Activated CD4-positive, CD25-positive, alpha-beta regulatory T cell treated with anti-CD3 and anti-CD28 coated beads, Interleukin-2, amount 50 U/mL, for 72 hours (primary cell): ENCODE measurements at regions not wholly inside any gene's neighbourhood (a gene's known extent, or its start where the extent isn't known, plus 50 kb on each side); places are given as distances from the start of the nearest gene placed in this dataset.

Source experiments
- DNase-seq: peaks from one replicate; pipeline ENCODE4 v3.0.0; 2021

DNA sequence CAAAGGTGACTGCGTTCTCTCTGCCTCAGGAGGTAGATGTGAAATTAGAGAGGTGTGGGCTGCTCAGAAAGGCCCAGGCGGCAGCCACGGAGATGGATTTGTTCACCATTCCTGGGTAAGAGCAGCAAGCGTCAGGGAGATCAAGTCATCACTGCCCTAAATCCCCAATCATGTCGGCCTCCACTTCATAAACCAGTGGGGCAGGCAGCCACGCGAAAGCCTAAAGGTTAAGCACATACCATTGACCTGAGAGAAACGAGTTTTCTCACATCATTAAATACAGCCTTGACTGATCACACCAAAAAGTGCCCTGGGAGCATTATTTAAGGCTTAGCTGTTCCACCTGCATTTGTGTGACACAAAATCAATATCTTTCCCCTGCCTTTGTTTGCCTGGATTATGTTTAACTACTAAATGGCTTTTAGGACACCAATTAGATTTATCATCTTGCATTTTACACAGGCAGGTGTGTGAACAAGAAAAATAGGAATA, 50.7 kb upstream of the FOXB1 start:
- no peak for DNase-seq

DNA sequence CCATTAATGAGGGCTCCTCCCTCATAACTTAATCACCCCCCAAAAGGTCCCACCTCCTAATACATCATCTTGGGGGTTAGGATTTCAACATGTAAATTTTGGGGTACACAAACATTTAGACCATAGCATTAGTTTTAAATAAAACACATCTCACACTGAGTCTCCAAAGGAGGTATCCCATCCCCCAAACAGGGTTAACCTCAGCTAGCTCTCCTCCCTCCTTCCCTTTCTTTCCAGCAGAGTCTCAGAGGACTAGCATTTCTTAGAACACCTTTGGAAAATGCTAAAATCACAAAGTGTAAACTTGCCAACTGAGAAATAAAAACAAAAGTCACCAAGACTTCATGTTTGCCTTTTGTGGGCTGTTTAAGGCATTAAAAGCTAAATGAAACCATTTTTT, 51.2 kb upstream of the FOXB1 start:
- DNase-seq: no peak

DNA sequence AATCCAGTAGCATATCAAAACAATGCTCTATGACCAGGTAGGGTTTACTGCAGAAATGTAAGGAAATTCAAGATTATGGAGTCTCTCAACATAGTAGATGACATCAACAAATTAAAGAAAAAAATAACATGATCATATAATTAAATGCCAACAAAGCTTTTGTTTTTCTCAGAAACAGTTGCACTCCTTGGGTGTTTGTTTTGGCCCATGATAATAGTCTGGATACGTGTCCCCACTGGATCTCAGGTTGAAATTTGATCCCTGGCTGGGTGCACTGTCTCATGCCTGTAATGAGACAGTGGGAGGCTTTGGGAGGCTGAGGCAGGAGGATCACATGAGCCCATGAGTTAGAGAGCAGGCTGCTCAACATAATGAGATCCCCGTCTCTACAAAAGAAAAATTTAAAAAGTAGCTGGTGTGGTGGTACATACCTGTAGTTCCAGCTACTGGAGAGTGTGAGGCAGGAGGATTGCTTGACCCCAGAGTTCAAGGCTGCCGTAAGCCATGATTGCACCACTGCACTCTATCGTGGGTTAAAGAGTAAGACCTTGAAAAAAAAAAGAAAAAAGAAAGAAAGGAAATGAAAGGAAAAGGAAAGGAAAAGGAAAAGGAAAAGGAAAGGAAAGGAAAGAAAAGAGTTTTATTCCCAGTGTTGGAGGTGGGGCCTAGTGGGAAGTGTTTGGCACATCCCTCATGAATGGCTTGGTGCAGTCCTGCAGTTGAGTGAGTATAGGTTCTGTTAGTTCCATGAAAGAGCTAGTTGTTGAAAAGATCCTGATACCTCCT, 53.3 kb upstream of the FOXB1 start:
- DNase-seq: no peak

DNA sequence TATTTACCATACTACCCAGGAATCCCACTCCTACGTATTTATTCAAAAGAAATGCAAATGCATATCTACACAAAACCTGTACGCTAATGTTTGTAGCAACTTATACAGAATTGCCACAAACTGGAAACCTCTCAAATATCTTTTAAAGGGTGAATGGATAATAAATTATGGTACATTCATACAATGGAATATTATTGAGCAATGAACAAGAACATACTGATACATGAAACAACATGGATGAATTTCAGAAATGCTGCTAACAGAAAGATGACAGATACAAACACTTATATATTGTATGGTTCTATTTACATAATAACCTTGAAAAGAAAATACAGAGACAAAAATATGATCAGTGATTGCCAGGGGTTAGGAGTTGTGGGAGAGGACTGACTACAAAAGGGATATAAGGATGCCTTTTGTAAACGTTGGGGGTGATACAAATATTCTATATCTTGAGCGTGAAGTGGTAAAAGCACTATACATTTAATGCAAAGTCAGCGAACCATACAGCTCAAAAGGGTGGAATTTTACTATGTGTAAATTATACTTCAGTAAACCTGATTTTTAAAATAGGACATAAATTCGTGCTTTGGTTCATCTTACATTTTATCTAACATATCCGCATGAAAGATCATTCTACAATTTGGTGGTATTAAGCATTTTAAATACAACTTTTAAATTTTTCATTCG, 55.0 kb upstream of the FOXB1 start:
- no peak for DNase-seq

DNA sequence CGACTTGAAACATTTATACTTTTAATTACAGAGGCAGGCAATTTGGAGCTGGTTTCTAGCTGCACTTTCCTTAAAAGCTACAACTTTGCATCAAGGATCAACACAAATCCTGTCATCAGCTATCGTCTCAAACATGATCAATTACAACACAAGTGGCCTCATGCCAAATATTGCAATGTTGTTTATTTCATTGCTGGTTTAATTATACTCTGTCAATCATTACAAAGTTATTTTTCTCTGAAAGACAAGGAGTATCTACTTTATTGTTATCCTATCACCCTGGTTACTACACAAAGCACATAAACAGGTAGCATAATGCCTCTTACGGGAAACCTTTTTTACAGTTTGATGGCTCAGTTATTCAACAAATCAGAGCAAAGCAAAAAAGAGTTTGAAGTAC, 58.0 kb upstream of the FOXB1 start:
- DNase-seq: no peak

DNA sequence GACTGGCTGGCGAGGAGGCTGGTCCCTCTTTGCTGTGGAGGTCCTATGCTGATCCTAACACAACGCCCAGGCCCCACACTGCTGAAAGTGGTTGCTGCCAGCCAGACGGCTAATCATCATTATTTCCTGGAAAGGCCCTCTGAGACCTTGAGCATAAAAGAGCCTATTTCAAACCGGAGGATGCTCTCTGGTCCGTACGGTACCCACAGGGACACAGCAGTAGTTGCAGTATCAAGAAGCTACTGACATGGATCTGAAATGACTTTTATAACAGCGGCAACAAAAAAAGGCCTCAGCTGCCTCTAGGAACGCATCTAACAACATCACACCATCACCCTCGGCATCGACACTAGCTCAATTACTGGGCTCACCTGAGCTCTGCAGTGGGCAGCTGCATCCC, 59.1 kb upstream of the FOXB1 start:
- no peak for DNase-seq

DNA sequence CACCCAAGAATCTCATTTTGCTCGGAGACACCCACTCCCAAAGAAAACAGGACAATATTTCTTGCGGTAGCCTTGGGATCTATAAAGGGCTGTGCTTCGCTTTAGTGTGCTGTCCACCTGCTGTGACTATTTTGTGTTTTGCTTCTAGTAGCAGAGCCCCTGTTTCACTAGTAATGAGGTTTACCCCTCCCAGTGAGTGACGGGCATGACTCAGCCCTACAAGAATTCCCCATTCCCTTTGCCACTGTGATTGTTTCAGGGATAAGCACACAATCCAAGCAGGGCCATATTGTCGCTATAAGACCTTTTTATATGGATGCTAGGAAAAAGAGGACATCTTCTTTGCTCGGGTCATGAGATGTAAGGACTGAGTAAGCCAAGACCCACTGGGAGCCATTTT, 62.5 kb upstream of the FOXB1 start:
- no peak for DNase-seq

DNA sequence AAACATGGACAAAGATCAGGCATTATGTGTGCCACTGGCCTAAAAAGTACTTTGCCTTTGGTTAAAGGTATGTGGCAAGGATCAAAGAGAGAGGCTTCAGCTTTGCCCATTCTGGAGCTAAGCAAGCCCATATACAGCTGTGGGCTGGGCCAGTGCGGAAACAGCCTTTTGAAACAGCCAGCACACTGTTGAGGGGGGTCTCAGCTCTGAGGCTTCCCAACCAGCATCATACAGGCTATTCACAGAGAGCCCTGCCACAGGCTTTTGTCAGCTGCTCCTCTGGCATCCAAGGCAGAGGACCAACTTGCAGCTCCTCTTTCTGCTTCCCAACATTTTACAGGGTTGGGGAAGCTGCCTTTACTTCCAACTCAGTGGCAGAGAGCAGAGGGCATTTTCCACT, 63.2 kb upstream of the FOXB1 start:
- DNase-seq: no peak

DNA sequence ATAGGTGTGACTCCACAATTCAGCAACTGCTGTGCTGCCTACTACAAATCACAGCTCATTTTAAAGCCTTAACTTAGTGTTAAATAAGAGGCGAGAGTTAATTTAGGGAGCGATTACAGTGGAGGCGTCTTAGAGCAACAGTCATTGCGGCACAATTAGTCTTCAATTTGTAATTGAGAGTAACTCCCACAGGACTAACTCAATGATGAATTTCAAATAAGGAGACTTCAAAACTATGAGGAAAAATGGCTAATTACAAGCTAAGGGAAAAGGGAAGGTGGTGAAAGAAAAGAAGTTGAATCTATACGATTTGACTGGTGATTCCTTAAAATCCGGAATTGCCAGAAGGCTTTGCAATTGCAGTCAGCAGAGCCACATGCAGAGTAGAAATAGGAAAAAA, 63.7 kb upstream of the FOXB1 start:
- no peak for DNase-seq

DNA sequence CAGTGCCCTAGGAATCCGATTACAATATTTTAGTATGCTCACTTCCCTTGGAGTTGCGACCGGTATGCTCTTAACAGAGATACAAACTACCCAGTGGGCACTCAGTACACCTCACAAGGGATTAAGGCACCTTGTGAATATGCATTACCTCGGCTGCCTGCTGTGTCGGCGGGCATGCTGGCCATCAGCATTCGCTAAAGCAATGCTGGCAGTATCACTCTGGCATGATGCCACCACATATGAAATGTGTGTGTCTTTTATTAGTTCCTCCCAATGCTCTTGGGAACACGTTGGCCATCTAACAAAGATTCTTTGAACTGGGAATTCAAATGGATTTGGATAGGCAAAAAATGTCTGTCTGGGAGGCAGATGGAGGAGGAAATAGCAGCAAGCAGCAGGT, 67.4 kb upstream of the FOXB1 start:
- DNase-seq: no peak

DNA sequence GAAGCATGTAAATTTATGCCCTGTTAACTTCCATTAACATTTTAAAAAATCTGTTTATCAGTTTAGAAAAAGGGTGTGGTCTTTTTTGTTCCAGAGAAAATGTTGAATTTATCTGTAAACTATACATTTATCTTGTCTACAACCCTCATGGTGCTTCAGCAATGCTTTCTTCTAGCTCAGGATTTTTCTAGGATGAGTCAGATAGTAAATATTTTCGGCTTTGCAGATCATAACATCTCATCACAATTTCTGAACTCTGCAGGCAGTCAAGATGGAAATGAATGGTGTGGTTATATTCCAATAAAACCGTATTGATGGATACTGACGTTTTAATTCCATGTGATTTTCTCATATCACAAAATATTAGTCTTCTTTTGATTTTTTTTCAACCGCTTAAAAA, 70.5 kb upstream of the FOXB1 start:
- DNase-seq: no peak

DNA sequence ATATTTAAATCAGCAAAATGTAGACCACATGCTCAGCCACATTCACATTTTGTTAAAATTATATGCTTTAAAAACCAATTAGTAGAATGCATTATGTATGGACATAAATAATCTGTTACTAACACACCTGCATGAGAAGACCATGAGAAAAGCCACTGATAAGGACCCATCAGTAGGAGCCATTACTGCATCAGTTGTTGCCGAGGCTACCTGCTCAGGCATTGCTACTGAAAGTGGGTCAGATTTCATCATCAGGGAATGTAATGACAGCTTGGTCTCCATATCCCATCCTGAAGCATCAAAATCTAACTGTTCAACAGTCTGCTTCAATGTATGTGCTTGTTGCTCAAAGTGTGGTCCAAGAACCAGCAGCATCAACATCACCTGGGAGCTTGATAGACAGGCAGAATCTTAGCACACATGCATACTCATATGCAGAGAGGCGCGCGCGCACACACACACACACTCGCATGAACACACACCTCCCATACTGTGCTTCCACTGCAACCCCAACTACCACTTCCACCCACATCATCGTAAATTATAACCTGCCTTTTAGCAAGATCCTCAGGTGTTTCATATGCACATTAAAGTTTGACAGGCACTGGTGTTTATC, 72.4 kb upstream of the FOXB1 start:
- DNase-seq: no peak

DNA sequence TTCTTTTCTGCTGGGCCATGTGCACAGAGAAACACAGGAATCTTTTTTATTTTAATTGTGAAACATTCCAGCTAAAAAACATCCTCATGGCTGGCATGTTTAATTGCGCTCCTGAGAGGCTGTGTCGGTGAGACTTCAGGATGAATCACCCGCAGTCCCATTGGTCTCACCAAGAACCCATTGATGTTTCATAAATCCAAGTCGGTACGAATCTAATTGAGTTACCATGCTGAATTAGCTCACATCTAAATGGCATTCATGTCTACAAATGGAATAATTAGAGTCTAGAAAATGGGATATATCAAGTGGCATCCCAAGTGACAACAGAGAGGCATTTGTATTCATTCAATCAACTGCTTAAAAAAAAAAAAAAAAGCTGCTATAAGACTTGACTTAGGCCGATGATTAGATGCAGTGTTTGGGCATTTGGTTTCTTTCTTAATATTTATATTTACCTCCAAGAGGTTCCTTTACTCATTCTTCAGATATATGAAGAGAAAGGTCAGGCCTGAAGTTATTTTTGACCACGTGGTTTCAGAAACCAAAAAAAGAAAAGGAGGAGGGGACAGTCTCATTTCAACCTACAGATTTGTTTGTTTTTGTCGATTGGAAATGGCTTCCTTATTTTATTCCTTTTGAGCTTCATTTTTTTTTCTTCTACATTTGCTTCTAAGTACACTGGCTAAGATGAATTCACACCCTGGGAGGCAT, 79.1 kb upstream of the FOXB1 start:
- DNase-seq: no peak

DNA sequence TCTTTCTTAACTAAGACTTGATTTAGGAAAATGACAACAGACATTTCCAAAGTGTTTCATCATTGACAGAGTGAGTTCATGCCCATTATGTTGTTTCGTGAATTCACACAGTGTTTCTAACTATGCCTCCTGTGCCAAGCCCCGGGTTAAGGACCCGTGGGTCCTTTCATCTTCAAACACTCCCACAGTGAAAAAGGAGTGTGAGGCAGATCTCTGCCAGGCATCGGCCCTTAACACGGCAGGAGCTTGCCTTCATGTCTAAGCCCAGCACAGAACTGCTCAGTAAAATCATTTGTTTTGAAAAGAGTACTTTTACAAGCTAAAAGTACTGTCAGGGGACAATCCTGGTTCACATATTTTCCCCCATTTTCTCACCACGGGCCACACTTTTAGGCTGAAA, 80.0 kb upstream of the FOXB1 start:
- DNase-seq: no peak

DNA sequence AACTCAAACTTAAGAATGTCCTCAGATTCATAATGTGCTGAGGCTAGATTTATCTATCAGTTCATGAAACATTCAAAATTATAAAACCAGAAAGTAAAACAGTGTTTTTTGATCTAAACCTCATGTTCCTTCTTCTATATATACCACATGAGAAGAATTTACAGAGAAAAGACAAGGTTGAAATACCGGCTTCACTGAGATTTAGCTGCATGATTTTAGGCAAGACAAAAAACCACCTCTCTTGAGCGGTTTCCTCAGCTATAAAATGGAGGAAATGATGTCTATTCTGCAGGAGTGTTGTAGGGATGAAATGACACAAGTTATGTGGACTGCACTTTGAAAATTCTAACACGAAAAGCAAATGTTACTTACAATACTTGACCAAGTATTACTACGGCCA, 80.6 kb upstream of the FOXB1 start:
- DNase-seq: no peak

DNA sequence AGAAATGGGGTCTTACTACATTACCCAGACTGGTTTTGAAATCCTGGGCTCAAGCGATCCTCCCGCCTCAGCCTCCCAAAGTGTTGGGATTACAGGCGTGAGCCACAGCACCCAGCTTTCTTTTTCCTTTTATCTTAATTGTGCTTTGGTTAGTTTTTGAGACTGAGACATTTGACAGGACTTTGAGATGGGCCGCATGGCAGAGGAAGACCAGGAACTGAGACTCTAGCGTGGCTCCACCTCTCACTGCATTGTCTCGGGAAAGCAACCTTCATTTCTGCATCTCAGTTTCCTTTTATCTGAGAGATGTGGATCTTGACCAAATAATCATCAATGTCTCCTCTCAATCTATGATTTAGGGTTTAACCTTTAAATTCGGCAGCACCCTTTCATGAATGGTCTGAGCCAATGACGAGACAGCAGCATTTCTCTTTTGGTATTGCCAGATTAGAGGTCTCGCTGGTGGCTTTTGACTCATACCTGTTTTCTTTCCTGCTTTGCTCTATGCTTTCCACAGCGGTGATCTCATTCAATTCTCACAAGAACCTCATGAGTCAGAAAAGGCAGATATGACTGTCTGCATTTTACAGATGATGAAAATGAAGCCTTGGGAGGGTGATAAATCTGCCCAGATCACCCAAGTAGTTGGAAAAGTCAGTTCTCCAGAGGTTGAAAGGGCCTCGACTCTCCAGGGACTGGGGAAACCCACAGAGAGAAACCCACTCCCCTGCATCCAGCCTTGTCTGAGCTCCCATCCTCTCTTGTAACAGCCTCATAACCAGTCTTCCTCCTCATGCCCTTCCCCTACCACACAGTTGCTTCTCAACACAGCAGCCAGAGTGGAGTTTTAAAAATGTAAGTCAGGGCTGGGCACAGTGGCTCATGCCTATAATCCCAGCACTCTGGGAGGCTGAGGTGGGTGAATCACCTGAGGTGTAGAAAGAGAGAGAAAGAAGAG, 84.8 kb upstream of the FOXB1 start:
- peak; percentile 42 for DNase-seq

DNA sequence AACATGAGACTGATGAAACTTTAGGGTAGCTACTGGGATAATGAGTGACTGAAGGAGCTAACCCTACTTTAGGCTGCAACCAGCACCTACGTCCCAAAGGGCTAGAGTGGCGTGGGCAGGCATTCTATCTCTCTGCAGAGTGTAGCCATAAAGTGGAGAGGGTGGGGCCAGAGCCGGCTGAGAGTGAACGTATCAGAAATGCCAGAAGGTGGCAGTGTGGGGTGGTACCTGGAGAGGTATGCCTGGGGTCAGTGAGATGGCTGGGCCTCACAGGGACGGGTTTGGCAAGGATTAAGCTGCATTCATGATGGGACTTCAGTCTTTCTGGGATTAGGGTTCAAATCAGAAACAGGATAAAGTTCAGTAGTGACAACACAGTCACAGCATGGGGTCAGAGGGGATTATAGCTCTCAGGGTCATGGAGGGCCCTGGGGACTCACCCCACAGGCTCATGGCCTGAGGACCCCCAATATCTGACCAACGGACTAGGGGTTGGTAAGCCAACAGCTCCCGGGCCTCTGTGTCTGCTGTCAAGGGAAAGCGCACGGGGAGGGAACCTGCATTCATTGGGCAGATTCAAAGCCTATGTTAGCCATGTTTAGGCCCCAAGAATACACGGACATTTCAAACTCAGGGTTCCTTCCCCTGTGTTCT, 86.5 kb upstream of the FOXB1 start:
- peak; percentile 68 for DNase-seq

DNA sequence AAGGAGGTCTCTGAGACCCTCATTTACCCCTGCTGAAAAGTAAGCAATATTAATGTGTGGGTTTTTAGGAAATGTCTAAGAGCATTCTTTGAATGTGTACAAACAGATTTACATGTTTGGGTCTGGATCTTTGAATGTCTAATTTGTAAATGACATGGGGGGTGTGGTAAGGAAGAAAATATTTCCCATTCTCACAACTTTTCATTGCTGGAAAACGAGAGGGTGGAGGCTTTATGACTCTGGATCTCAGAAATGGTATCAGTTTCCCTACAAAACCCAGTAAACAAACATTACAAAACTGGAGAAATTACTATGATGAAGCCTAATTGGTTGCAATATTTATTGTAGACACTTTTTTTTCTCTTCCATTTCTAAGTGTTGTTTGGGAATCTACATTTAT, 98.1 kb upstream of the FOXB1 start:
- no peak for DNase-seq

DNA sequence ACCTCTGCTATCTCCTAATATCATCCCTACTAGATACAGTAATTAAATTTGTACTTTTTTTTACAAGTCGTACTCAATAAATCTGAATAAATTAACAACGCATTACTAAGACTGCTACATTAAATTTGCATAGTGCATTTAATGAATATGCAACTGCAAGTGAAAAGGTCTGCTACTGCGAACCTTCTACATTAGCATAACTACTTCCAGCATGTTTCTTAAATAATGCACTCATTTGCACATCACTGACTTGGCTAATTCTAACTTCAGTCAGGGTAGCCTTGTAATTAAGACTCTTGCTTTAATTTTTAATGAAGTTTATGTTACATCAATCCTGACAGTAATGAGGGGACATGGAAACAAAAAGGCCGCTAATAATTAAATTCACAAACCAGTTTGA, 98.9 kb upstream of the FOXB1 start:
- no peak for DNase-seq

DNA sequence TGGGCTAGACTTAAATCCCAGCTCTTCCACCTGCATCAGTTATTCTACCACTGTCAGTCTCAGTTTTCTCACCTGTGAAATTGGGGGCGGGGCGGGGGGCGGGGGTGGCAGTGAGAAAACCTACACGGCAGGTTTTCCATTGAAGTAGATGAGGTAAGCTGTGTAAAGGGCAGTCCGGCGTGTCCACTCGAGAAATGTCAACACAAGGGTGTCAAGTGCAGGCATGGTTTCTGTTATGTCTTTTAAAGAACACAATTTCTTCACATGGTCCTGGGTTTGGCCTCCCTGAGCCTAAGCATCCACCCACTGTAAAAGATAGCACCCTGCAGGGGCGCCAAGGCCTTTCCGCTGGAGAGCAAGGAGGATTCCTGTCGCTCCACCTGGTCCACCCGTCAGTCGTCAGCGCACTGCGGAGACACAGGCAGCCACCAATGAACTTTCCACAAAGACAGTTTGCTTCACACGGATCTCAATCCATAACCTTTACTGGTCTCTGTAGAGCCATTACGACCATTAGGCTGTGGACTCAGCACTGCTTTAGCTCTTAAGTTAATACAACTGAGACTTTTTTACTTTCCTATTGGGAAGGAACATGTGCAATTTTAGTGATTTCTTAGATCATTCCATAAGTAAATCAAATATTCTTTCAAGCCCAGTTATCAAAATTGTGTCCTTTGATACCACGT, 99.5 kb upstream of the FOXB1 start:
- no peak for DNase-seq

DNA sequence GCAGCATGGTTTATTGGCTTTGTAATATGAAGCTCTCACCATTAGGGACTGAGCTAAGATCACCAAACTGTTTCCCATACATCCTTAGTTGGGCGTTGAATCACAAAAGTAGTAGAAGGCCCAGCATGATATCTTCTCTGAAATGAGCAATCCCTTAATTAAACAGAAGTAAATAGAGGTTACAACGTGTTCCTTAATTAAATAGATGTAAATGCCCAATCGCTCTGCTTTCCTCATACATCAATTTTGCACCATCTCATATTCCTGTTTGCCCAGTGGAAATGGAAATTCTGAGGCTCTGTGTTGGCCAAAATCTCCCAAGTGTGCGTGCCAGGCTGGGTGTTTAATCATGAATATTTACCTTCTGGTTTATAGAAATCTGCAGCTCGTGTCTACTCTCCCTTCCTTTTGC, 107.4 kb upstream of the FOXB1 start:
- DNase-seq: no peak
